GM23338 (cell line): ENCODE measurements at regions not wholly inside any gene's neighbourhood (a gene's known extent, or its start where the extent isn't known, plus 50 kb on each side); places are given as distances from the start of the nearest gene placed in this dataset.

Source experiments
- CREB1 ChIP-seq: fragments of 250-450 bp; sonication (Bioruptor Pico); IDR thresholded peaks from 2 replicates; pipeline ENCODE4 v1.5.0; 2020; ENCODE audit warnings: low read depth, mild to moderate bottlenecking, moderate library complexity
- CTCF ChIP-seq, 2 experiments: fragments of 200-600 bp in 1 of 2; sonication (generic) in 1 of 2; conservative IDR thresholded peaks; 2 replicates each; pipeline versions ENCODE4 v1.5.1 to v1.6.1; 2016 to 2017; ENCODE audit warnings: antibody characterized with exemption in 2 of 2, low read depth in 2 of 2, mild to moderate bottlenecking in 2 of 2, moderate library complexity in 1 of 2
- EZH2phosphoT487 ChIP-seq: fragments of 200-600 bp; sonication (generic); IDR thresholded peaks from one replicate; pipeline ENCODE4 v1.8.1; 2018; ENCODE audit warnings: antibody characterized with exemption; ENCODE audit not compliant: unreplicated experiment
- POLR2AphosphoS5 ChIP-seq: IDR thresholded peaks from 2 replicates; pipeline ENCODE4 v1.6.1; 2016; ENCODE audit warnings: antibody characterized with exemption, low read depth
- TF ChIP-seq, protein P1 (sequence below): IDR thresholded peaks from 2 replicates; pipeline ENCODE4 v1.6.1; 2016; ENCODE audit warnings: antibody characterized with exemption

- TF ChIP-seq, protein P1, sequence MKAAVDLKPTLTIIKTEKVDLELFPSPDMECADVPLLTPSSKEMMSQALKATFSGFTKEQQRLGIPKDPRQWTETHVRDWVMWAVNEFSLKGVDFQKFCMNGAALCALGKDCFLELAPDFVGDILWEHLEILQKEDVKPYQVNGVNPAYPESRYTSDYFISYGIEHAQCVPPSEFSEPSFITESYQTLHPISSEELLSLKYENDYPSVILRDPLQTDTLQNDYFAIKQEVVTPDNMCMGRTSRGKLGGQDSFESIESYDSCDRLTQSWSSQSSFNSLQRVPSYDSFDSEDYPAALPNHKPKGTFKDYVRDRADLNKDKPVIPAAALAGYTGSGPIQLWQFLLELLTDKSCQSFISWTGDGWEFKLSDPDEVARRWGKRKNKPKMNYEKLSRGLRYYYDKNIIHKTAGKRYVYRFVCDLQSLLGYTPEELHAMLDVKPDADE: no peak
- TF ChIP-seq CTCF (conservative IDR thresholded peaks at IDR 0.05; ENCODE audit: low read depth in 2 of 2): no peak
- TF ChIP-seq EZH2phosphoT487: no peak
- TF ChIP-seq POLR2AphosphoS5: no peak
- TF ChIP-seq CREB1 (CRISPR knock-in tag): no peak
Measured at GRCh38 chr2:16485251-16485650, 180.4 kb downstream of the CYRIA start.
